ENCODE measurements at regions not wholly inside any gene's neighbourhood (a gene's known extent, or its start where the extent isn't known, plus 50 kb on each side); places are given as distances from the start of the nearest gene placed in this dataset.

GRCh38 chr5:44644628-44645027 is 164.1 kb upstream of the MRPS30 start:
- TF ChIP-seq CTCF (IDR thresholded peaks at IDR 0.05; ENCODE audit: borderline replicate concordance, extremely low read depth, low read length, poor library complexity, severe bottlenecking) (no peak), EZH2 (IDR thresholded peaks at IDR 0.05; ENCODE audit: borderline replicate concordance, low read depth, low read length, severe bottlenecking) (no peak)
